NCI-H510A (cell line): ENCODE measurements at regions not wholly inside any gene's neighbourhood (a gene's known extent, or its start where the extent isn't known, plus 50 kb on each side); places are given as distances from the start of the nearest gene placed in this dataset.
"Not testable (repeated sequence)": the region's sequence is repeated elsewhere in the genome, so short reads cannot be mapped to it uniquely, and the experiment has no call there.

Source experiments
- DNase-seq: peaks from one replicate; lab custom pipeline; 2025; lab: John Stamatoyannopoulos, UW

DNA sequence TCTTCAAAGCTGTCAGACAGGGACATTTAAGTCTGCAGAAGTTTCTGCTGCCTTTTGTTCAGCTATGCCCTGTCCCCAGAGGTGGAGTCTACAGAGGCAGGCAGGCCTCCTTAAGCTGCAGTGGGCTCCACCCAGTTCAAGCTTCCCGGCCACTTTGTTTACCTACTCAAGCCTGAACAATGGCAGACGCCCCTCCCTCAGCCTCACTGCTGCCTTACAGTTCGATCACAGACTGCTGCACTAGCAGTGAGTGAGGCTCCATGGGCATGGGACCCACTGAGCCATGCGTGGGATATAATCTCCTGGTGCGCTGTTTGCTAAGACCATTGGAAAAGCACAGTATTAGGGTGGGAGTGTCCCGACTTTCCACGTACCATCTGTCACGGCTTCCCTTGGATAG, 585.9 kb upstream of the HS3ST5 start:
- not testable (repeated sequence) for DNase-seq

- DNase-seq, result no peak
Observed at GRCh38 chr6:114906096-114906495, 563.3 kb upstream of the HS3ST5 start.

- DNase-seq, result no peak
Observed at GRCh38 chr6:114897536-114897935, 554.7 kb upstream of the HS3ST5 start.

DNA sequence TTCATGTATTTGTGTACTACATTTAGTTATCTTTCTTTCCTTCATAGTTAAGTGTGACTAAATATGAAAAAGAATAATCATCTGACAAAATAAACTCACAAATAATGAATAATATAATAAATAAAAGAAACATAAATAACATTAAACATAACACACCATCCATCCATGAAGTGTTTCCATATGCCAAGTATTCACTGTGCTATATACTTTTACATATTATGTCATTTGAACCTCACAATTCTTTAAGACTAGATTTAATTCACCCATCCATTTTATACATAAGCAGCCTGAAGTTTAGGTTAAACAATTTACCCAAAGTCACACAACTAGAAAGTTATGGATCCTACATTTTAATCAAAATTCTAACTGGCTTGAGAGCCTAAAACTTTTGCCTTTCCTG, 549.4 kb upstream of the HS3ST5 start:
- DNase-seq, result no peak

DNA sequence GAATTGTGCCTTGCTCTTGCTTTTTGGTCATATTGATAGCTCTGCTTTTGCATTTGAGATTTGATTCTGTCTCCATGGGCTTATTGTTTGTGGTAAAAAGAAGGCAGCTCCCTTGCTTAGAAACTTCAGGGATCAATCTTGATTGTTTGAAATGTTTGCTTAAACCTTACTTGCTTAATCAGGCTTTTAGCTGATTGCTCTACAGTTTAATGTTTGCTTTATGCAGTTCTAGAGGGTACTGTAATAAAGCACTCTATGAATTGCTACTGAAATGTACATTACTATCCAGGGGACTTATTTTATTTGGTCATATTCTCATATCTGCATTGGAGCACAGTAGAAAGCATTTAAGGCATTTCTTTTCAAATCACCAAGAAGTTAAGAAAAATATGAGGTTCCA, 545.4 kb upstream of the HS3ST5 start:
- DNase-seq, result no peak

- no peak for DNase-seq
Observed at GRCh38 chr6:114886670-114887436, 544.0 kb upstream of the HS3ST5 start.

DNA sequence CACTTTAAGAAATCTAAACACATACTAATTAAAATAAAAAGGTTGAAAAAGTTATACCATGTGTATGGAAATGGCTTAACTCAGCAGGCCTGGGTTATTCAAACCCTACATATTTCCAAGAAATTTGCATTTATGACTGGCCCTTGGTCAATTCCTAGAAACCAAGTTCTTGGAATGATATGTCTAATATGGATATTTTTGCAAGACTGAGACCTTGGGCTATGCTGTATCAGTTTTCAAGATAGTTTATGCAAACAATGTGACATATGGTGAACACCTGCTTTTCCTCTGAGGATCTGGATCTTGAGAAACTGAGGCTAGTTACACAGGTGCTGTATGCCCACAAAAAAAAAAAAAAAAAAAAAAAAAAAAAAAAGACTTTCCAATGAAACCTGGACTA, 536.9 kb upstream of the HS3ST5 start:
- DNase-seq, result no peak

GRCh38 chr6:114878091-114878490, 535.3 kb upstream of the HS3ST5 start:
- DNase-seq, result no peak

GRCh38 chr6:114874410-114874809, 531.6 kb upstream of the HS3ST5 start:
- no peak for DNase-seq

- not testable (repeated sequence) for DNase-seq
Observed at GRCh38 chr6:114865506-114865905, 522.7 kb upstream of the HS3ST5 start.

- DNase-seq, result no peak
Observed at GRCh38 chr6:114863610-114864009, 520.8 kb upstream of the HS3ST5 start.

- DNase-seq, result no peak
Observed at GRCh38 chr6:114862819-114863218, 520.0 kb upstream of the HS3ST5 start.

GRCh38 chr6:114862064-114862463, 519.2 kb upstream of the HS3ST5 start:
- no peak for DNase-seq

GRCh38 chr6:114844359-114844758, 501.5 kb upstream of the HS3ST5 start:
- no peak for DNase-seq

DNA sequence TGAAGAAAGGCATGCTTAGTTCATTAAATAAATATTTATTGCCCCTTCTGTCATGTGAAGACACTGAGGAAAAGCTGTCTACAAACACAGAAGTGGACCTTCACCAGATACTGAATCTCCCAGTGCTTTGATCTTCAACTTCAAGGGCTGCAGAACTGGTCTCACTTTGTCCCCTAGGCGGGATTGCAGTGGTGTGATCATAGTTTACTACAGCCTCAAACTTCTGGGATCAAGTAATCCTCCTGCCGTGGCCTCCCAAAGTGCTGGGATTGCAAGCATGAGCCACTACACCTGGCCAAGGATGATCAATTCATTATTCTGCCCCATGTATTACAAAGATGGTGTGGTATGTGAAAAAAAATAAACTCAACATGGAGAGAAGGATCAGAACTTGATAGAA, 496.2 kb upstream of the HS3ST5 start:
- DNase-seq, result no peak

GRCh38 chr6:114833211-114833610, 490.4 kb upstream of the HS3ST5 start:
- DNase-seq, result no peak

GRCh38 chr6:114830515-114830914, 487.7 kb upstream of the HS3ST5 start:
- no peak for DNase-seq

- DNase-seq, result no peak
Observed at GRCh38 chr6:114827135-114827534, 484.3 kb upstream of the HS3ST5 start.

GRCh38 chr6:114824409-114824808, 481.6 kb upstream of the HS3ST5 start:
- no peak for DNase-seq

GRCh38 chr6:114816678-114817077, 473.9 kb upstream of the HS3ST5 start:
- no peak for DNase-seq

DNA sequence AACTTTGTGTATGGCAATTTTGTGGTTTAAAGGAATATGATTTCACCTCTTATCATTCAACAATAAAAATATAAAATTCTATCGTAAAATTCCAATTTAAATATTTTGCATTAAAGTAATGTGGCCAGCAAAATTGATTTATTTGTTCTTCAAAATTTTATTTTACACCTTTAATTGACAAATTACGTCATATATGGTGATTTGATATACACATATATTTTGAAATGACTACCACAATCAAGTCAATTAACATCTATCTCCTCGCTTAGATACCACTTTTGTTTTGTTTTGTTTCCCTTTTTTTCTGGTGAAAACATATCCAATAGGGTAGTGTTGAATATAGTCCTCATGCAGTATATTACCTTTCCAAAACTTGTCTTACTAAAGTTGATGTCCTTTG, 467.6 kb upstream of the HS3ST5 start:
- DNase-seq, result no peak

- DNase-seq, result not testable (repeated sequence)
Observed at GRCh38 chr6:114805426-114805825, 462.6 kb upstream of the HS3ST5 start.

DNA sequence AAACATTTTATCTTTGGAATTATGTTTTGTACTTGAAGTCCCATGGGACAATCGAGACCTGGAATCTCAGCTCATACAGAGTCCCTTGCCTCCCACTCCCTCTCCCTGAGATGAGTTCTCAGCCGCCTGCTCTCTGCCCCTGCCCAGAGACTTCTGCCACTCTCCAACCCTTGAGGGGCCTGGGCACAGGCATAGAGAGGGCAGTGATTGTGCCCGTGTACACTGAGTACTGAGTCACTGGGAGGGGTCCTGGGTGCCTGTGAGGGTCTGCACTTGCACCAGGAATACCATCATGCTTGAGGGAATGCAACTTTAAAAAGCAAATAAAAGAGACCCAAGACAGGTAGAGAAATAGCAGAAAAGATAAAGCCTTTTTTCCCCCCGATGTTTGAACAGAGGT, 453.8 kb upstream of the HS3ST5 start:
- DNase-seq, result no peak

DNA sequence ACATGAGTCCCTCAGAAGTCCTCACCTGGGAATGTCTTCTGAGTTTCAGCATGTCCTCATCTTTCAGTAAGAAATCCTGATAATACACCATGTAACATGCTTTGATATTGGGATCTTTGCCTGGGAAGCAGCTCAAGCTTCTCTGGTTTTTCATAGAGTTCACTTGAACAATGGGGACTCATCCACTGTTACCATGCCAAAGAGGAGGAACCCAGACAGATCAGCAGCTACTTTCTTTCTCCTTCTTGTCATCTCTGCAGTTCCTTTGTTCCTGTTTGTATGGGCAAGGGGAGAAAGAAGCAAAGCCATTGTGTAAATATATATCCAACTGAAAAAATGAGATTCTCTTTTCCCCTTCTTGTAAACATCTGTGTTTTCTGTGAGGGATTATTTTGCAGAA, 450.6 kb upstream of the HS3ST5 start:
- DNase-seq, result no peak
